PC-9 (cell line): ENCODE measurements at regions not wholly inside any gene's neighbourhood (a gene's known extent, or its start where the extent isn't known, plus 50 kb on each side); places are given as distances from the start of the nearest gene placed in this dataset.

ENCODE experiments used
- BruUV-seq: library from RNA; stranded (reverse); fragments of 400-500 nt; replicated peaks from 2 replicates; lab custom pipeline; 2021; lab: Mats Ljungman, UMichigan
- CTCF ChIA-PET: fragments of 300-600 bp; sonication (Branson Sonifier 250); formaldehyde crosslinking; loops from one replicate; lab custom pipeline; 2022; ENCODE audit warnings: antibody characterized with exemption; lab: Charles Lee
- POLR2A ChIA-PET: fragments of 300-600 bp; sonication (Branson Sonifier 250); formaldehyde crosslinking; loops from one replicate; lab custom pipeline; 2022; ENCODE audit warnings: antibody characterized with exemption; ENCODE audit not compliant: unreplicated experiment; lab: Charles Lee
- DNase-seq, 2 experiments: peaks; one replicate each; pipeline versions ENCODE4 v3.0.0 to v3.0.0-alpha.2; 2015 to 2022; ENCODE audit warnings: mixed read lengths in 1 of 2
- H2AFZ ChIP-seq: fragments of 200-600 bp; sonication (generic); 2 replicates; pipeline ENCODE4 v1.8.1; 2017; ENCODE audit warnings: antibody characterized with exemption
- H3F3A ChIP-seq: fragments of 200-600 bp; sonication (generic); 2 replicates; pipeline ENCODE4 v1.8.1; 2017; ENCODE audit warnings: antibody characterized with exemption, mild to moderate bottlenecking, low read depth; ENCODE audit not compliant: insufficient read depth
- H3K27ac ChIP-seq: fragments of 200-600 bp; sonication (generic); 2 replicates; pipeline ENCODE4 v1.6.1; 2016; ENCODE audit warnings: mixed run types
- H3K27me3 ChIP-seq: fragments of 200-600 bp; sonication (generic); 2 replicates; pipeline ENCODE4 v1.6.1; 2016; ENCODE audit warnings: low read depth, mixed run types; ENCODE audit not compliant: insufficient read depth
- H3K36me3 ChIP-seq: fragments of 200-600 bp; sonication (generic); 2 replicates; pipeline ENCODE4 v1.6.1; 2016; ENCODE audit warnings: low read depth, mixed run types
- H3K4me1 ChIP-seq: fragments of 200-600 bp; sonication (generic); replicated peaks from 2 replicates; pipeline ENCODE4 v1.6.1; 2016; ENCODE audit warnings: mixed run types; ENCODE audit not compliant: insufficient read depth
- H3K4me2 ChIP-seq: fragments of 200-600 bp; sonication (generic); 2 replicates; pipeline ENCODE4 v1.6.1; 2017; ENCODE audit warnings: mixed run types
- H3K4me3 ChIP-seq: fragments of 200-600 bp; sonication (generic); 2 replicates; pipeline ENCODE4 v1.6.1; 2016; ENCODE audit warnings: mixed run types
- H3K79me2 ChIP-seq: fragments of 200-600 bp; sonication (generic); 2 replicates; pipeline ENCODE4 v1.6.1; 2017; ENCODE audit warnings: low read depth, mixed run types
- H3K9me2 ChIP-seq: fragments of 200-600 bp; sonication (generic); 2 replicates; pipeline ENCODE4 v1.8.1; 2017; ENCODE audit warnings: mild to moderate bottlenecking; ENCODE audit not compliant: insufficient read depth
- H3K9me3 ChIP-seq: fragments of 200-600 bp; sonication (generic); 2 replicates; pipeline ENCODE4 v1.8.1; 2016; ENCODE audit warnings: low read depth; ENCODE audit not compliant: insufficient read depth
- H4K20me1 ChIP-seq: fragments of 200-600 bp; sonication (generic); 2 replicates; pipeline ENCODE4 v1.8.1; 2017; ENCODE audit not compliant: insufficient read depth
- EZH2 ChIP-seq: fragments of 200-600 bp; sonication (generic); IDR thresholded peaks from 2 replicates; pipeline ENCODE4 v1.8.0; 2017; ENCODE audit warnings: antibody characterized with exemption, low read depth
- intact Hi-C: fragments of 100-400 bp; cut with micrococcal nuclease; formaldehyde crosslinking; loops from one replicate; pipeline ENCODE4 v1.10.0; 2022; ENCODE audit not compliant: unreplicated experiment
- TF ChIP-seq, protein P1 (sequence below): fragments of 200-600 bp; sonication (generic); conservative IDR thresholded peaks from 2 replicates; pipeline ENCODE4 v1.6.1; 2017; ENCODE audit warnings: mixed run types, antibody characterized with exemption, mild to moderate bottlenecking, moderate library complexity

- intact Hi-C loops, result no loop called here
- H4K20me1 ChIP-seq, result no peaks in the 10 kb centered on the region
- H3K4me3 ChIP-seq, result no peak overlapping the region
- no TSS peak for BruUV-seq
- no peak overlapping the region for H3K4me2 ChIP-seq
- H3K36me3 ChIP-seq, result no peaks in the 10 kb centered on the region
- H3F3A ChIP-seq, result no peaks in the 10 kb centered on the region
- H3K79me2 ChIP-seq, result no peaks in the 10 kb centered on the region
- H3K27ac ChIP-seq, result no peak overlapping the region
- no peaks in the 10 kb centered on the region for H3K9me2 ChIP-seq
- no peak for TF ChIP-seq EZH2
- TF ChIP-seq, protein P1, sequence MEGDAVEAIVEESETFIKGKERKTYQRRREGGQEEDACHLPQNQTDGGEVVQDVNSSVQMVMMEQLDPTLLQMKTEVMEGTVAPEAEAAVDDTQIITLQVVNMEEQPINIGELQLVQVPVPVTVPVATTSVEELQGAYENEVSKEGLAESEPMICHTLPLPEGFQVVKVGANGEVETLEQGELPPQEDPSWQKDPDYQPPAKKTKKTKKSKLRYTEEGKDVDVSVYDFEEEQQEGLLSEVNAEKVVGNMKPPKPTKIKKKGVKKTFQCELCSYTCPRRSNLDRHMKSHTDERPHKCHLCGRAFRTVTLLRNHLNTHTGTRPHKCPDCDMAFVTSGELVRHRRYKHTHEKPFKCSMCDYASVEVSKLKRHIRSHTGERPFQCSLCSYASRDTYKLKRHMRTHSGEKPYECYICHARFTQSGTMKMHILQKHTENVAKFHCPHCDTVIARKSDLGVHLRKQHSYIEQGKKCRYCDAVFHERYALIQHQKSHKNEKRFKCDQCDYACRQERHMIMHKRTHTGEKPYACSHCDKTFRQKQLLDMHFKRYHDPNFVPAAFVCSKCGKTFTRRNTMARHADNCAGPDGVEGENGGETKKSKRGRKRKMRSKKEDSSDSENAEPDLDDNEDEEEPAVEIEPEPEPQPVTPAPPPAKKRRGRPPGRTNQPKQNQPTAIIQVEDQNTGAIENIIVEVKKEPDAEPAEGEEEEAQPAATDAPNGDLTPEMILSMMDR, result no peak
- POLR2A ChIA-PET, result no interaction called here
- no peak overlapping the region for H2AFZ ChIP-seq
- DNase-seq, result no peak
- CTCF ChIA-PET, result no interaction called here
- H3K27me3 ChIP-seq, result no peaks in the 10 kb centered on the region
- no peaks in the 10 kb centered on the region for H3K9me3 ChIP-seq
- no peaks in the 10 kb centered on the region for H3K4me1 ChIP-seq
Observed at GRCh38 chr3:43908456-43908855, 217.7 kb downstream of the ABHD5 start.

GRCh38 chr3:43909149-43909548 is 218.4 kb downstream of the ABHD5 start:
- ChIA-PET POLR2A (no interaction called here), CTCF (no interaction called here)
- TF ChIP-seq, protein P1, result no peak
- TF ChIP-seq EZH2, result no peak
- no peak overlapping the region for H2AFZ ChIP-seq
- no peaks in the 10 kb centered on the region for H3K9me3 ChIP-seq
- no TSS peak for BruUV-seq
- H3K9me2 ChIP-seq, result no peaks in the 10 kb centered on the region
- no peaks in the 10 kb centered on the region for H3F3A ChIP-seq
- H3K27me3 ChIP-seq, result no peaks in the 10 kb centered on the region
- intact Hi-C loops, result no loop called here
- no peaks in the 10 kb centered on the region for H3K36me3 ChIP-seq
- H4K20me1 ChIP-seq, result no peaks in the 10 kb centered on the region
- no peak for DNase-seq
- no peak overlapping the region for H3K27ac ChIP-seq
- no peak overlapping the region for H3K4me2 ChIP-seq
- H3K4me3 ChIP-seq, result no peak overlapping the region
- no peaks in the 10 kb centered on the region for H3K4me1 ChIP-seq
- no peaks in the 10 kb centered on the region for H3K79me2 ChIP-seq

DNA sequence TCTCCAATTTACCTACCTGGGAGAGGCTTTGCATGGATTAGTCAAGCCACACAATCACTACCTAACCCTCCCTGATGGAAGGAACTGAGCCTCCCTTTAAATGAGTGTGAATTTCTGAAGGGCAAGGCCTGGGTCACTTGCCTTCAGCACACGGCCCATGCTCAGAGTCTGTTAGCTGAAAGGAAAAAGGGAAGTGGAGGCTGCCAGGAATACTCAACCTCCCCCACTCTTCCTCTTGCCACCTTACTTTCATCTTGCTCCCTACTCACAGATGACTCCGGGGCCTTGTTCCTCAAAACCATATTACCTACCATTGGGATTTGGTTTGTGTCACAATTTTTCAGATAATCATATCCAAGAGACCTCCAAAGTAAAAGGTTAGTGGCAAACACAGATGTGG is 220.0 kb downstream of the ABHD5 start:
- no peak overlapping the region for H3K4me3 ChIP-seq
- no peaks in the 10 kb centered on the region for H4K20me1 ChIP-seq
- no peak overlapping the region for H3K27ac ChIP-seq
- no peaks in the 10 kb centered on the region for H3K27me3 ChIP-seq
- H3F3A ChIP-seq, result no peaks in the 10 kb centered on the region
- no peak for DNase-seq
- ChIA-PET CTCF (no interaction called here), POLR2A (no interaction called here)
- intact Hi-C loops, result no loop called here
- no peaks in the 10 kb centered on the region for H3K4me1 ChIP-seq
- H3K4me2 ChIP-seq, result no peak overlapping the region
- BruUV-seq, result no TSS peak
- no peak for TF ChIP-seq EZH2
- TF ChIP-seq, protein P1, result no peak
- H3K79me2 ChIP-seq, result no peaks in the 10 kb centered on the region
- H2AFZ ChIP-seq, result no peak overlapping the region
- H3K36me3 ChIP-seq, result no peaks in the 10 kb centered on the region
- H3K9me3 ChIP-seq, result no peaks in the 10 kb centered on the region
- no peaks in the 10 kb centered on the region for H3K9me2 ChIP-seq
